Activated B cell treated with CpG ODN at 0.5 μM for 24 hours (primary cell): ENCODE measurements at regions not wholly inside any gene's neighbourhood (a gene's known extent, or its start where the extent isn't known, plus 50 kb on each side); places are given as distances from the start of the nearest gene placed in this dataset.

ENCODE experiments used
- ATAC-seq: fragments of 200-7000 bp; cut with Tn5 transposase; one replicate; pipeline ENCODE4 v1.10.0; 2021; ENCODE audit warnings: low read depth, mild to moderate bottlenecking, moderate library complexity
- CTCF ChIA-PET: fragments of 350-600 bp; sonication (Branson Sonifier 250); formaldehyde crosslinking; loops from one replicate; lab custom pipeline; 2021; ENCODE audit warnings: antibody characterized with exemption; lab: Charles Lee
- POLR2A ChIA-PET: fragments of 350-600 bp; sonication (Branson Sonifier 250); formaldehyde crosslinking; loops from one replicate; lab custom pipeline; 2021; ENCODE audit warnings: antibody characterized with exemption; lab: Charles Lee
- DNase-seq: peaks from one replicate; pipeline ENCODE4 v3.0.0; 2022
- H3K27ac Mint-ChIP-seq: one replicate; pipeline ENCODE4 v1.8.0; 2020; ENCODE audit warnings: mixed read lengths
- H3K27me3 Mint-ChIP-seq: one replicate; pipeline ENCODE4 v1.8.0; 2021; ENCODE audit warnings: mixed read lengths
- H3K36me3 Mint-ChIP-seq: one replicate; pipeline ENCODE4 v1.8.0; 2021; ENCODE audit warnings: low read depth, mixed read lengths
- H3K4me1 Mint-ChIP-seq: one replicate; pipeline ENCODE4 v1.8.0; 2021; ENCODE audit warnings: mixed read lengths
- H3K4me3 Mint-ChIP-seq: one replicate; pipeline ENCODE4 v1.8.0; 2020; ENCODE audit warnings: mild to moderate bottlenecking, mixed read lengths
- H3K9me3 Mint-ChIP-seq: one replicate; pipeline ENCODE4 v1.8.0; 2020; ENCODE audit warnings: mixed read lengths
- CTCF ChIP-seq: fragments of 200-600 bp; IDR thresholded peaks from one replicate; pipeline ENCODE4 v1.8.0; 2022; ENCODE audit warnings: antibody characterized with exemption, mild to moderate bottlenecking
- intact Hi-C: fragments of 100-400 bp; cut with micrococcal nuclease; formaldehyde crosslinking; loops from one replicate; pipeline ENCODE4 v1.15.1; 2024

GRCh38 chr4:103915224-103915869, 195.6 kb upstream of the TACR3 start:
- ATAC-seq (no peak), DNase-seq (no peak)
- TF ChIP-seq CTCF: no peak
- Mint-ChIP-seq H3K27me3 (no peaks in the 10 kb centered on the region), H3K27ac (no peak overlapping the region), H3K4me3 (no peak overlapping the region), H3K9me3 (no peaks in the 10 kb centered on the region), H3K4me1 (no peaks in the 10 kb centered on the region), H3K36me3 (no peaks in the 10 kb centered on the region)
- ChIA-PET POLR2A (no interaction called here), CTCF (no interaction called here)
- intact Hi-C loops: no loop called here

DNA sequence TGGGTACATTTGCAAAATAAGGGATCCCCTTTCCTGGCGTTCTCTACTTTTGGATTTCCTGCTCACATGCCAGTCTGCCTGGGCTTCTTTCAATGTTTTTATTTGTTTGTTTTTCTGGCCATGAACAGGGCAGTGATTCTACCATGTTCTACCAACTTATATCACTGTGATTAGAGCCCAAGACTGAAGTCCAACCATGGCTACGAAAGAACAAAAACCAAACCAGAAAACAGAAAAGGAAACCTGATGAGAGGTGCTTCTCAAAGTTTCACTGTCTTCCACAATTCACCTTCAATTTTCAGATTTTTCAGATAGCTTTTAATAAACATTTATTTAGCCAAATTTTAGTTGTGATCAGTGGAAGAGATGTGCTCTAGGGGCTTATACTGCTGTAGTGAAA, 187.6 kb upstream of the TACR3 start:
- POLR2A ChIA-PET: no interaction called here
- H3K27me3 Mint-ChIP-seq: no peaks in the 10 kb centered on the region
- no peak overlapping the region for H3K4me3 Mint-ChIP-seq
- CTCF ChIA-PET: no interaction called here
- DNase-seq (no peak), ATAC-seq (no peak)
- H3K27ac Mint-ChIP-seq: no peak overlapping the region
- TF ChIP-seq CTCF: no peak
- H3K4me1 Mint-ChIP-seq: no peaks in the 10 kb centered on the region
- no peaks in the 10 kb centered on the region for H3K9me3 Mint-ChIP-seq
- no peaks in the 10 kb centered on the region for H3K36me3 Mint-ChIP-seq
- intact Hi-C loops: no loop called here

- Mint-ChIP-seq H3K27me3 (no peaks in the 10 kb centered on the region), H3K36me3 (no peaks in the 10 kb centered on the region), H3K4me1 (no peaks in the 10 kb centered on the region), H3K9me3 (peaks cover 4% of the 10 kb centered on the region), H3K4me3 (no peak overlapping the region), H3K27ac (no peak overlapping the region)
- no peak for TF ChIP-seq CTCF
- POLR2A ChIA-PET: no interaction called here
- CTCF ChIA-PET: no interaction called here
- intact Hi-C loops: no loop called here
- DNase-seq (no peak), ATAC-seq (no peak)
Measured at GRCh38 chr4:103904123-103904522, 184.3 kb upstream of the TACR3 start.

GRCh38 chr4:103902730-103903129, 182.9 kb upstream of the TACR3 start:
- POLR2A ChIA-PET: no interaction called here
- Mint-ChIP-seq H3K4me1 (no peaks in the 10 kb centered on the region), H3K27me3 (no peaks in the 10 kb centered on the region), H3K9me3 (peaks cover 4% of the 10 kb centered on the region), H3K27ac (no peak overlapping the region), H3K36me3 (no peaks in the 10 kb centered on the region), H3K4me3 (no peak overlapping the region)
- CTCF ChIA-PET: no interaction called here
- no peak for DNase-seq
- ATAC-seq: no peak
- intact Hi-C loops: no loop called here
- TF ChIP-seq CTCF: no peak

DNA sequence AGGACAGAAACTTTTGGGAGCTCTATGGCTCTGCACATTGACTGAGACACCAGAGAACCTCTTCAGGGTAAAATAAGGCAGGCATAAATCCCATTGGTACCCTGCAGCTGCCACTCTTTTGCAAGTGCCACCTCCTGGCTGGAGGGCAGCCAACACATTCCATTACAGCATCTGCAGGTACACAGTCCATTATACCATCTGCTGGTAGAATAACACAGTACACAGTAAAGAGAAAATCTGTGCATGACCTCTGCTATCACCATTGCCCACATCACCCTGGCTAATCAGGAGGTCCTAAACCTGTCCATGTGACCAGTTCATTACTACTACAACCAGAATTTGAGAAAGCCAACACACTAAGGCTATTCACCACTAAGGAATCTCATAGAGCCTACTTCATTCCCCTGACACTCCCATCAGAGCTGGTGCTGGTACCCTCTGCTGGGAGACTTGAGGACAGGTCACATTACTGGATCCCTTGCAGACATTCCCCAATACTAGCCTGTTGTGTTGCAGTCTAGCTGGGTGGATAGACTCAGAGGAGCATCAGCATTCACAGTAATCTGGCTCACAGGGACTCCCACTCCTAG, 176.2 kb upstream of the TACR3 start:
- Mint-ChIP-seq H3K4me3 (no peak overlapping the region), H3K36me3 (no peaks in the 10 kb centered on the region), H3K4me1 (no peaks in the 10 kb centered on the region), H3K9me3 (no peaks in the 10 kb centered on the region), H3K27ac (no peak overlapping the region), H3K27me3 (no peaks in the 10 kb centered on the region)
- DNase-seq (no peak), ATAC-seq (no peak)
- ChIA-PET POLR2A (no interaction called here), CTCF (no interaction called here)
- TF ChIP-seq CTCF: no peak
- intact Hi-C loops: no loop called here
